ENCODE measurements at regions not wholly inside any gene's neighbourhood (a gene's known extent, or its start where the extent isn't known, plus 50 kb on each side); places are given as distances from the start of the nearest gene placed in this dataset.

GRCh38 chr4:128354205-128354821 lies 66.7 kb upstream of the PGRMC2 start:
- TF ChIP-seq, protein P1, sequence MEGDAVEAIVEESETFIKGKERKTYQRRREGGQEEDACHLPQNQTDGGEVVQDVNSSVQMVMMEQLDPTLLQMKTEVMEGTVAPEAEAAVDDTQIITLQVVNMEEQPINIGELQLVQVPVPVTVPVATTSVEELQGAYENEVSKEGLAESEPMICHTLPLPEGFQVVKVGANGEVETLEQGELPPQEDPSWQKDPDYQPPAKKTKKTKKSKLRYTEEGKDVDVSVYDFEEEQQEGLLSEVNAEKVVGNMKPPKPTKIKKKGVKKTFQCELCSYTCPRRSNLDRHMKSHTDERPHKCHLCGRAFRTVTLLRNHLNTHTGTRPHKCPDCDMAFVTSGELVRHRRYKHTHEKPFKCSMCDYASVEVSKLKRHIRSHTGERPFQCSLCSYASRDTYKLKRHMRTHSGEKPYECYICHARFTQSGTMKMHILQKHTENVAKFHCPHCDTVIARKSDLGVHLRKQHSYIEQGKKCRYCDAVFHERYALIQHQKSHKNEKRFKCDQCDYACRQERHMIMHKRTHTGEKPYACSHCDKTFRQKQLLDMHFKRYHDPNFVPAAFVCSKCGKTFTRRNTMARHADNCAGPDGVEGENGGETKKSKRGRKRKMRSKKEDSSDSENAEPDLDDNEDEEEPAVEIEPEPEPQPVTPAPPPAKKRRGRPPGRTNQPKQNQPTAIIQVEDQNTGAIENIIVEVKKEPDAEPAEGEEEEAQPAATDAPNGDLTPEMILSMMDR (IDR thresholded peaks at IDR 0.05; ENCODE audit: insufficient read depth, low read length, severe bottlenecking), result no peak
- FAIRE-seq (no peak), DNase-seq (ENCODE audit: low read depth) (peak; percentile 35)

DNA sequence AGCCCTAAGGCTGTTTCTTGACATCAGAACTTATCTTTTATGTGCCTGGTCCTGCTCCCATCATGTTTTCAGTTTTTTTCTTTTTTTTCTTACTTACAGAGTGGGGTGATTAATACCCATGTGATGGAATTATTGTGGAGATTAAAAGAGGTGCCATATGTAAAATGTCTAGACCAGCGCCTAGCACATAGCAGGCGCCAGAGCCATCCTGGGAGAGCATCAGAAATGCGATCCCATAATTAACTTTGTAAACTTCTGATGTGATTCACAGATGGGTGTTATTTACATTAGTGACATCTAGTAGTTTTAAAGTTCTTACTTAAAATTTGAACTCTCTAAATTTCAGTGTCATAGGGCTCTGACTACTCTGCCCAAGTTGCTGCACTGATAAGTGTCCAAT lies 66.2 kb upstream of the PGRMC2 start:
- Histone ChIP-seq H3K27me3 (ENCODE audit: control insufficient read depth, insufficient read depth, low read length) (no peaks in the 10 kb centered on the region), H3K36me3 (ENCODE audit: control insufficient read depth, insufficient read depth, low read length) (no peaks in the 10 kb centered on the region), H3K4me3 (ENCODE audit: low read depth, low read length) (no peak overlapping the region)
- TF ChIP-seq, protein P1 (IDR thresholded peaks at IDR 0.05; ENCODE audit: insufficient read depth, low read length, severe bottlenecking), result no peak
- no peak for DNase-seq (ENCODE audit: low read depth)
- FAIRE-seq, result no peak

More at GRCh38 chr4:128354205-128354821, 66.7 kb upstream of the PGRMC2 start:
- Histone ChIP-seq H3K27me3 (ENCODE audit: control insufficient read depth, insufficient read depth, low read length) (no peaks in the 10 kb centered on the region), H3K36me3 (ENCODE audit: control insufficient read depth, insufficient read depth, low read length) (no peaks in the 10 kb centered on the region), H3K4me3 (ENCODE audit: low read depth, low read length) (no peak overlapping the region)

DNA sequence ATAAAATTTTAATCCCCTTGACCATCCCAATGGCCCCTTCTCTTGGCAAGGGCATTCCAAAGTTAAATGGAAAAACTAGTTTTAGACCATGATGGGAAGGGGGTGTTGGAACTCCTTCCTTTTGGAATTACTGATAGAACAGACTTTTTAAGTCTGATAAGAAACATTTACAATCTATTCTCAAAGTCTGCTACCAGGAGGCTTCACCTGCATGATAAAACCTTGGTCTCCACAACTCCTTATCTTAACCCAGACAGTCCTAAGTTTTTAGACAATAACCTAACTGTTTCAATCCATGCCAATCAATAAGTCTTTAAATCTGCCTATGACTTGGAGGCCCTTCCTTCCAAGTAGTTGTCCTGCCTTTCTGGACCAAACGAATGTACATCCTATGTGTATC lies 63.9 kb upstream of the PGRMC2 start:
- no peak for DNase-seq (ENCODE audit: low read depth)
- no peak for FAIRE-seq
- Histone ChIP-seq H3K36me3 (ENCODE audit: control insufficient read depth, insufficient read depth, low read length) (no peaks in the 10 kb centered on the region), H3K4me3 (ENCODE audit: low read depth, low read length) (no peak overlapping the region), H3K27me3 (ENCODE audit: control insufficient read depth, insufficient read depth, low read length) (no peaks in the 10 kb centered on the region)
- TF ChIP-seq, protein P1 (IDR thresholded peaks at IDR 0.05; ENCODE audit: insufficient read depth, low read length, severe bottlenecking), result no peak

- TF ChIP-seq, protein P1 (IDR thresholded peaks at IDR 0.05; ENCODE audit: insufficient read depth, low read length, severe bottlenecking), result no peak
- no peaks in the 10 kb centered on the region for H3K27me3 ChIP-seq (ENCODE audit: control insufficient read depth, insufficient read depth, low read length)
- DNase-seq (ENCODE audit: low read depth) (no peak), FAIRE-seq (no peak)
- H3K4me3 ChIP-seq (ENCODE audit: low read depth, low read length), result no peak overlapping the region
- no peaks in the 10 kb centered on the region for H3K36me3 ChIP-seq (ENCODE audit: control insufficient read depth, insufficient read depth, low read length)
Measured at GRCh38 chr4:128350449-128351045, 62.9 kb upstream of the PGRMC2 start.

- DNase-seq (ENCODE audit: low read depth) (no peak), FAIRE-seq (no peak)
- TF ChIP-seq, protein P1 (IDR thresholded peaks at IDR 0.05; ENCODE audit: insufficient read depth, low read length, severe bottlenecking), result no peak
- H3K27me3 ChIP-seq (ENCODE audit: control insufficient read depth, insufficient read depth, low read length), result no peaks in the 10 kb centered on the region
- no peaks in the 10 kb centered on the region for H3K36me3 ChIP-seq (ENCODE audit: control insufficient read depth, insufficient read depth, low read length)
- no peak overlapping the region for H3K4me3 ChIP-seq (ENCODE audit: low read depth, low read length)
Measured at GRCh38 chr4:128349921-128350320, 62.3 kb upstream of the PGRMC2 start.

All from bronchial epithelial cell (primary cell).